H9 (cell line): ENCODE measurements at regions not wholly inside any gene's neighbourhood (a gene's known extent, or its start where the extent isn't known, plus 50 kb on each side); places are given as distances from the start of the nearest gene placed in this dataset.

ENCODE experiments used
- DNase-seq: peaks from one replicate; pipeline ENCODE4 v3.0.0-alpha.2; 2017
- H2AFZ ChIP-seq: one replicate; pipeline ENCODE4 v1.6.1; 2013; ENCODE audit warnings: mild to moderate bottlenecking, low read length, control low read depth, moderate library complexity
- H2AK5ac ChIP-seq: 2 replicates; pipeline ENCODE4 v1.6.1; 2013; ENCODE audit warnings: low read length, control low read depth, mixed read lengths; ENCODE audit not compliant: insufficient read length
- H2BK120ac ChIP-seq: one replicate; pipeline ENCODE4 v1.6.1; 2013; ENCODE audit warnings: low read depth, mild to moderate bottlenecking, low read length, control low read depth, inconsistent platforms; ENCODE audit not compliant: poor library complexity, severe bottlenecking
- H2BK12ac ChIP-seq: 2 replicates; pipeline ENCODE4 v1.6.1; 2013; ENCODE audit warnings: low read length, control low read depth, mixed read lengths, low read depth; ENCODE audit not compliant: insufficient read length
- H2BK15ac ChIP-seq: 2 replicates; pipeline ENCODE4 v1.6.1; 2013; ENCODE audit warnings: low read depth, low read length, control low read depth
- H2BK20ac ChIP-seq: one replicate; pipeline ENCODE4 v1.6.1; 2013; ENCODE audit warnings: low read depth, mild to moderate bottlenecking, low read length, control low read depth, inconsistent platforms; ENCODE audit not compliant: poor library complexity, severe bottlenecking
- H2BK5ac ChIP-seq: 2 replicates; pipeline ENCODE4 v1.6.1; 2013; ENCODE audit warnings: low read length, control low read depth, mixed read lengths; ENCODE audit not compliant: insufficient read length
- H3K14ac ChIP-seq: 2 replicates; pipeline ENCODE4 v1.6.1; 2013; ENCODE audit warnings: low read length, control low read depth; ENCODE audit not compliant: insufficient read depth
- H3K18ac ChIP-seq: 2 replicates; pipeline ENCODE4 v1.6.1; 2013; ENCODE audit warnings: low read depth, mild to moderate bottlenecking, mixed read lengths, low read length, control low read depth; ENCODE audit not compliant: insufficient read length
- H3K23ac ChIP-seq: 2 replicates; pipeline ENCODE4 v1.6.1; 2013; ENCODE audit warnings: low read length, control low read depth, mixed read lengths, low read depth; ENCODE audit not compliant: insufficient read length
- H3K23me2 ChIP-seq: 2 replicates; pipeline ENCODE4 v1.6.1; 2013; ENCODE audit warnings: low read depth, mild to moderate bottlenecking, mixed read lengths, low read length, control low read depth; ENCODE audit not compliant: insufficient read length, poor library complexity, severe bottlenecking
- H3K27ac ChIP-seq: 2 replicates; pipeline ENCODE4 v1.5.1; 2013; ENCODE audit warnings: low read length, control low read depth, mixed read lengths, low read depth; ENCODE audit not compliant: insufficient read length
- H3K27me3 ChIP-seq: 2 replicates; pipeline ENCODE4 v1.6.1; 2013; ENCODE audit warnings: low read length, control low read depth, inconsistent platforms; ENCODE audit not compliant: insufficient read depth
- H3K4ac ChIP-seq: 2 replicates; pipeline ENCODE4 v1.6.1; 2013; ENCODE audit warnings: low read depth, mild to moderate bottlenecking, control low read depth, inconsistent platforms, low read length, moderate library complexity
- H3K4me1 ChIP-seq: 2 replicates; pipeline ENCODE4 v1.6.1; 2013; ENCODE audit warnings: low read length, control low read depth, inconsistent platforms; ENCODE audit not compliant: insufficient read depth
- H3K4me2 ChIP-seq: 2 replicates; pipeline ENCODE4 v1.6.1; 2013; ENCODE audit warnings: low read length, control low read depth, mixed read lengths; ENCODE audit not compliant: insufficient read length, insufficient read depth
- H3K56ac ChIP-seq: 2 replicates; pipeline ENCODE4 v1.6.1; 2013; ENCODE audit warnings: low read depth, mild to moderate bottlenecking, mixed read lengths, low read length, control low read depth; ENCODE audit not compliant: insufficient read length
- H3K79me1 ChIP-seq: 2 replicates; pipeline ENCODE4 v1.6.1; 2013; ENCODE audit warnings: low read depth, mild to moderate bottlenecking, moderate library complexity, low read length, control low read depth, inconsistent platforms; ENCODE audit not compliant: insufficient read depth, poor library complexity, severe bottlenecking
- H3K79me2 ChIP-seq: 2 replicates; pipeline ENCODE4 v1.6.1; 2013; ENCODE audit warnings: low read length, control low read depth, inconsistent platforms; ENCODE audit not compliant: insufficient read depth
- H3K9ac ChIP-seq: 2 replicates; pipeline ENCODE4 v1.6.1; 2013; ENCODE audit warnings: low read length, control low read depth, mixed read lengths; ENCODE audit not compliant: insufficient read length; ENCODE audit errors: extremely low read depth
- H3K9me3 ChIP-seq: one replicate; pipeline ENCODE4 v1.6.1; 2013; ENCODE audit warnings: low read depth, low read length, inconsistent platforms; ENCODE audit not compliant: control insufficient read depth
- H3T11ph ChIP-seq: one replicate; pipeline ENCODE4 v1.6.1; 2013; ENCODE audit warnings: mild to moderate bottlenecking, low read length, control low read depth, inconsistent platforms
- H4K20me1 ChIP-seq: one replicate; pipeline ENCODE4 v1.6.1; 2013; ENCODE audit not compliant: control insufficient read depth, insufficient read length, insufficient read depth
- H4K5ac ChIP-seq: 2 replicates; pipeline ENCODE4 v1.6.1; 2013; ENCODE audit warnings: low read depth, mild to moderate bottlenecking, mixed read lengths, low read length, control low read depth; ENCODE audit not compliant: insufficient read length
- H4K8ac ChIP-seq: replicated peaks from 2 replicates; pipeline ENCODE4 v1.6.1; 2013; ENCODE audit warnings: low read length, control low read depth, mixed read lengths, low read depth; ENCODE audit not compliant: insufficient read length
- H4K91ac ChIP-seq: 2 replicates; pipeline ENCODE4 v1.6.1; 2013; ENCODE audit warnings: low read depth, mild to moderate bottlenecking, moderate library complexity, mixed read lengths, low read length, control low read depth; ENCODE audit not compliant: insufficient read length
- H3K27ac Mint-ChIP-seq, 3 experiments: 2 replicates in 2 of 3; 3 replicates in 1 of 3; pipeline ENCODE4 v1.8.0; 2020 to 2021; ENCODE audit warnings: mixed read lengths in 3 of 3, mild to moderate bottlenecking in 1 of 3, moderate library complexity in 1 of 3
- H3K27me3 Mint-ChIP-seq: 2 replicates; pipeline ENCODE4 v1.8.0; 2021; ENCODE audit warnings: low read depth, mild to moderate bottlenecking, moderate library complexity, mixed read lengths
- H3K36me3 Mint-ChIP-seq, 3 experiments: 2 replicates in 2 of 3; 3 replicates in 1 of 3; pipeline ENCODE4 v1.8.0; 2020 to 2021; ENCODE audit warnings: low read depth in 3 of 3, mixed read lengths in 3 of 3; ENCODE audit not compliant: insufficient read depth in 1 of 3
- H3K4me1 Mint-ChIP-seq, 2 experiments: 2 replicates each; pipeline ENCODE4 v1.8.0; 2020; ENCODE audit warnings: mixed read lengths in 2 of 2
- H3K4me3 Mint-ChIP-seq, 2 experiments: 2 replicates in 1 of 2; 3 replicates in 1 of 2; pipeline ENCODE4 v1.8.0; 2020 to 2021; ENCODE audit warnings: mild to moderate bottlenecking in 2 of 2, mixed read lengths in 2 of 2, moderate library complexity in 1 of 2
- H3K9me3 Mint-ChIP-seq, 2 experiments: 2 replicates in 1 of 2; 3 replicates in 1 of 2; pipeline ENCODE4 v1.8.0; 2020; ENCODE audit warnings: mild to moderate bottlenecking in 2 of 2, mixed read lengths in 2 of 2, moderate library complexity in 1 of 2
- WGBS: extraction: QIAGEN DNeasy Blood & Tissue Kit; methylation state at CpG from one replicate; pipeline ENCODE4 v1.1.7; 2013; ENCODE audit warnings: missing lambda C conversion rate, low lambda C conversion rate, mixed read lengths; ENCODE audit not compliant: insufficient read length; ENCODE audit errors: extremely low coverage; 5-methylcytosine and 5-hydroxymethylcytosine counted together
- TF ChIP-seq, protein P1 (sequence below): fragments of 200-600 bp; sonication (generic); conservative IDR thresholded peaks from 3 replicates; pipeline ENCODE4 v1.8.0; 2021; ENCODE audit warnings: antibody characterized with exemption, mild to moderate bottlenecking

DNA sequence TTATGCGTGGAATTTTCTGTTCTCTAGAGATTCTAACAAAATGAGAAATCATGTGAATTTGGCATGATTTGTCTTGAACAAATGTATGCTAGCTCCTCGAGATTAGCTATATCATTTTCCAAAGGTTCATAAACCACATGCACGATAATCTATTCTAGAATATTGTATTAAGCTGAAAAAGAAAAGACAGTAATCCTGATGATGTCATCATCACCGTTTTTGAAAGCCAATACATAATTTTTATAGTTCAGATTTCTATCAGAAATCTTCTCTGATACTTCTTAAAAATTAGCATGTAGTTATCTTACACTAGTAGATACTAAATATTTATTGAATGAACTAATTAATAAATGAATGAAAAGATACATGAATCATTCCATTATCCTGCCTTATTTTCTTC is 111.2 kb downstream of the HAO1 start:
- H3K4me1 Mint-ChIP-seq, result no peaks in the 10 kb centered on the region
- WGBS, result no CpG with 5 or more reads among the region's 4 CpGs

More for the DNA sequence above, 111.2 kb downstream of the HAO1 start:
- DNase-seq, result no peak
- Histone ChIP-seq H2AFZ (no peak overlapping the region), H4K5ac (no peak overlapping the region), H2BK5ac (no peak overlapping the region), H2BK120ac (no peak overlapping the region), H3K9me3 (no peaks in the 10 kb centered on the region), H4K20me1 (no peaks in the 10 kb centered on the region), H3K4me2 (no peak overlapping the region), H3K79me1 (no peaks in the 10 kb centered on the region), H3K4me1 (no peaks in the 10 kb centered on the region), H3K9ac (no peak overlapping the region), H3K4ac (no peak overlapping the region), H2BK15ac (no peak overlapping the region), H3K56ac (no peak overlapping the region), H3K27me3 (no peaks in the 10 kb centered on the region), H2AK5ac (no peak overlapping the region), H3K23ac (no peak overlapping the region), H2BK12ac (no peak overlapping the region), H3K79me2 (no peaks in the 10 kb centered on the region), H2BK20ac (no peak overlapping the region), H3K14ac (no peak overlapping the region), H3K18ac (no peak overlapping the region), H4K8ac (no peak overlapping the region), H3T11ph (no peak overlapping the region), H4K91ac (no peak overlapping the region), H3K27ac (no peak overlapping the region), H3K23me2 (no peaks in the 10 kb centered on the region)
- TF ChIP-seq, protein P1, sequence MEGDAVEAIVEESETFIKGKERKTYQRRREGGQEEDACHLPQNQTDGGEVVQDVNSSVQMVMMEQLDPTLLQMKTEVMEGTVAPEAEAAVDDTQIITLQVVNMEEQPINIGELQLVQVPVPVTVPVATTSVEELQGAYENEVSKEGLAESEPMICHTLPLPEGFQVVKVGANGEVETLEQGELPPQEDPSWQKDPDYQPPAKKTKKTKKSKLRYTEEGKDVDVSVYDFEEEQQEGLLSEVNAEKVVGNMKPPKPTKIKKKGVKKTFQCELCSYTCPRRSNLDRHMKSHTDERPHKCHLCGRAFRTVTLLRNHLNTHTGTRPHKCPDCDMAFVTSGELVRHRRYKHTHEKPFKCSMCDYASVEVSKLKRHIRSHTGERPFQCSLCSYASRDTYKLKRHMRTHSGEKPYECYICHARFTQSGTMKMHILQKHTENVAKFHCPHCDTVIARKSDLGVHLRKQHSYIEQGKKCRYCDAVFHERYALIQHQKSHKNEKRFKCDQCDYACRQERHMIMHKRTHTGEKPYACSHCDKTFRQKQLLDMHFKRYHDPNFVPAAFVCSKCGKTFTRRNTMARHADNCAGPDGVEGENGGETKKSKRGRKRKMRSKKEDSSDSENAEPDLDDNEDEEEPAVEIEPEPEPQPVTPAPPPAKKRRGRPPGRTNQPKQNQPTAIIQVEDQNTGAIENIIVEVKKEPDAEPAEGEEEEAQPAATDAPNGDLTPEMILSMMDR, result no peak
- Mint-ChIP-seq H3K36me3 (peaks cover 0 to 5% (median 3%) of the 10 kb centered on the region in 3 experiments; a peak in 2 of 7 replicates), H3K27ac (no peak overlapping the region), H3K9me3 (peaks cover 5 to 8% of the 10 kb centered on the region in 2 experiments; a peak in 4 of 5 replicates), H3K4me3 (no peak overlapping the region), H3K27me3 (no peaks in the 10 kb centered on the region)
